GM13976 (cell line): ENCODE measurements at regions not wholly inside any gene's neighbourhood (a gene's known extent, or its start where the extent isn't known, plus 50 kb on each side); places are given as distances from the start of the nearest gene placed in this dataset.
"Not testable (repeated sequence)": the region's sequence is repeated elsewhere in the genome, so short reads cannot be mapped to it uniquely, and the experiment has no call there.

ENCODE experiments used
- DNase-seq: peaks from one replicate; pipeline ENCODE4 v3.0.0; 2012; ENCODE audit warnings: low spot score
- in situ Hi-C: fragments of 300-500 bp; cut with MboI; formaldehyde crosslinking; loops from one replicate; pipeline ENCODE4 v1.12.0; 2022; ENCODE audit warnings: low sequenced_read_pairs, mixed read lengths, inconsistent platforms; ENCODE audit not compliant: unreplicated experiment
- TF ChIP-seq, protein P1 (sequence below): IDR thresholded peaks from 2 replicates; pipeline ENCODE4 v1.5.1; 2012; ENCODE audit warnings: borderline replicate concordance, mild to moderate bottlenecking; ENCODE audit not compliant: insufficient read depth; ENCODE audit errors: extremely low read depth, missing control alignments, control extremely low read depth

DNA sequence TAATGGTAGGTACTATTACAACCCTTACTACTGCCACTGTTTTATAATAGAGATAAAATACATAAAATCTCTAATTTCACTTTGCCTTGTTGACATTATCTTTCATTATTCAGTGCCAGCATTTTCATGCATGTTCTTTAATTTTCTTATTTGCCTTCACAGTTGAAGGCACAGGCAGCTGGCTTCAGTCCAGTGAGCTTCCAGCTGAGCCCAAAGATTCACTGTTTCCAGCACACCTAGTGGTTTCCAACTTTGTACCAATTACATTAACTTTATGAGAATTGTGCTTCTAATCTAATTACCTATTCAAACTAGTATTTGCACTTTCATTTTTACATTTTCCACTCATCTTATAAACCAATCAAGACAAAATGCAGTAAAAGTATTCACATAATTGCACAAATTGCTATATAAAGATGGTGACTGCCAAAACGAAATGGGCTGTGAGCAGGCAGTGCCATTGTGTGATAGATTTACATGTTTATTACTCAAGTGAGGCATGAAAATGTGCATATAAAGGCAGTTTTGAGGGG lies 228.3 kb downstream of the MFSD1 start:
- TF ChIP-seq, protein P1, sequence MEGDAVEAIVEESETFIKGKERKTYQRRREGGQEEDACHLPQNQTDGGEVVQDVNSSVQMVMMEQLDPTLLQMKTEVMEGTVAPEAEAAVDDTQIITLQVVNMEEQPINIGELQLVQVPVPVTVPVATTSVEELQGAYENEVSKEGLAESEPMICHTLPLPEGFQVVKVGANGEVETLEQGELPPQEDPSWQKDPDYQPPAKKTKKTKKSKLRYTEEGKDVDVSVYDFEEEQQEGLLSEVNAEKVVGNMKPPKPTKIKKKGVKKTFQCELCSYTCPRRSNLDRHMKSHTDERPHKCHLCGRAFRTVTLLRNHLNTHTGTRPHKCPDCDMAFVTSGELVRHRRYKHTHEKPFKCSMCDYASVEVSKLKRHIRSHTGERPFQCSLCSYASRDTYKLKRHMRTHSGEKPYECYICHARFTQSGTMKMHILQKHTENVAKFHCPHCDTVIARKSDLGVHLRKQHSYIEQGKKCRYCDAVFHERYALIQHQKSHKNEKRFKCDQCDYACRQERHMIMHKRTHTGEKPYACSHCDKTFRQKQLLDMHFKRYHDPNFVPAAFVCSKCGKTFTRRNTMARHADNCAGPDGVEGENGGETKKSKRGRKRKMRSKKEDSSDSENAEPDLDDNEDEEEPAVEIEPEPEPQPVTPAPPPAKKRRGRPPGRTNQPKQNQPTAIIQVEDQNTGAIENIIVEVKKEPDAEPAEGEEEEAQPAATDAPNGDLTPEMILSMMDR = no peak
- in situ Hi-C loops = no loop called here
- no peak for DNase-seq

DNA sequence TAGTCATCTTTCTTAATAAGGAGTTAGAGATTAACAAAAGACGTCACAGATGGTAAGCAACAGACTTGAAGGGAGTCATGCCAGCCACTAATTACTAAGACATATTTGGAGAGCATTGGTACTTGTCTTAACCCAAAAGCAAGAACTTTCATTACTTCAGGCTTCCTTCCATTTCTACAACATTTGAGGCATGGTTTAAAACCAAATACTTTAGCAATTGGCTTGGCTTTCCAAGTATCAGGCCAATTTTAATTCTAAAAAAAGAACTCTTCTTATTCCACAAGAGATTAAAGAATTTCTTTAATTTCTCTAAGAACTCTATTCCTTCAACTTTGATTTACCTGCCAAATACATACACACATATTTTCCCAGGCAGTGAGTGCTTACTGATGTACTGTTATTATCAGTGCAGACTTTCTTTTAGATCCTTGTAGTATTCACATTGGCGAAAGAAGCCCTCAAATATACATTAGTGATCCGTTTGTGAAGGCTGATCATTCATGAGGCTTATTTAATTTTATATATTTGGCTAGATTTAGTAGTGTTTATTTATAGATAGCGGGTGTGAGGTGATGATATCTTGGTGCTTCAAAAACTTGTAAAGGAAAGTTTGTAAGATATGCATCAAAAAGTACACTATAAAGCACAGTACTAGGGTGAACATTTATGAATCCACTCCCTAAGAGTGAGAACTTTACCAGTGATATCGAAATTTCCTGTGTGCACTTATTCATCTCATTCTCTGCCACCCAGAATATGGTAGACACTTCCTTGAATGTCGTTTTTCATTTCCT lies 229.2 kb downstream of the MFSD1 start:
- TF ChIP-seq, protein P1 = no peak
- in situ Hi-C loops = no loop called here
- no peak for DNase-seq

DNA sequence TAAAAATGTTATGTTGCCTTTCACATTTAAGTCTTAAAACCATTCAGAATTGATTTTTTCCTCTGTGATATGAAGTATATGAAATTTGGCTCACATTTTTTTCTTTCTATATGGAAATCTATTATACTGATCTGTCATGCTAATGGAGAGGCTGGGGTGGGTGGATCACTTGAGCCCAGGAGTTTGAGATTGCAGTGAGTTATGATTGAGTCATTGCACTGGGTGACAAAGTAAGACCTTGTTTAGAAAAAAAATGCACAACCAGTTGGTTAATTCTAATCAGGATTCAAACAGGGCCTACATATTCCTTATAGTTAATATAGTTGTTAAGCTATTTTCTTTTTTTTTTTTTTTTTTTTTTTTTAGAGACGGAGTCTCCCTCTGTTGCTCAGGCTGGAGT lies 230.5 kb downstream of the MFSD1 start:
- TF ChIP-seq, protein P1 = no peak
- no peak for DNase-seq
- in situ Hi-C loops = no loop called here

DNA sequence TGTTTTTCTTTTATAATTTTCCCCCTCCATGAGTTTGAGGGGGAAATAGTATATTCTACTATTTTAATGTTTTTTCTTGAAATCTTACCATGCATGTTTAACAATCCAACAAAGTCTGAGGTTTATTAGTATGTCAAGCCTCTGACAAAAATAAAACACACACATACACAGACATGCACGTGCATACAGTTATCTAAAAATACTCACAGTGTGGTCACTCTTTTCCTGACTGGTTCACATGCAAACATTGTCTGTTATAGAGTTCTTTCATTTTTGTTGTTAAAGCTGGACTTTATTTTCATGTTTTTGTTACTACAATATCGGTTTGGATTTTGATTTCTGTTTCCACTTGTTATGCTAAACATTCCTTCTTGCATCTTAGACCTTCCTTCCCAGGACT lies 236.6 kb downstream of the MFSD1 start:
- no peak for DNase-seq
- in situ Hi-C loops = no loop called here
- TF ChIP-seq, protein P1 = no peak

DNA sequence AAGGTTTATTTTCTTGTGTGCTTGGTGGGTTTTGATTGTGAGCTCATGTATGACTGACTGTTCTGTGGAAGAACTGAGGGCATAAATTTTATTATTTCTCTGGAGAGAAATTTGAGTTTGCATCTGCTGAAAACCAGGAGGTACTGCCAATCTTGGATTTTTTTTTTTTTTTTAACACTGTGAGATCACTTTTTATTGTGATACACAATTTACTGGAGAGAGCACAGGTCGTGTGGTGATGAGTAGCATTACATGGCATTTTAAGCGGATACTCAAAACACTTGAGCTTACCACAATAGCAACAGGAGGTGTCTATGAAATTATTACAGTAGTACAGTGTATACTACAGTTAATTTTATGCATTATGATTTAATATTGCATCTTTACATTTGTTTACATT lies 237.4 kb downstream of the MFSD1 start:
- in situ Hi-C loops = no loop called here
- DNase-seq = no peak
- TF ChIP-seq, protein P1 = no peak

DNA sequence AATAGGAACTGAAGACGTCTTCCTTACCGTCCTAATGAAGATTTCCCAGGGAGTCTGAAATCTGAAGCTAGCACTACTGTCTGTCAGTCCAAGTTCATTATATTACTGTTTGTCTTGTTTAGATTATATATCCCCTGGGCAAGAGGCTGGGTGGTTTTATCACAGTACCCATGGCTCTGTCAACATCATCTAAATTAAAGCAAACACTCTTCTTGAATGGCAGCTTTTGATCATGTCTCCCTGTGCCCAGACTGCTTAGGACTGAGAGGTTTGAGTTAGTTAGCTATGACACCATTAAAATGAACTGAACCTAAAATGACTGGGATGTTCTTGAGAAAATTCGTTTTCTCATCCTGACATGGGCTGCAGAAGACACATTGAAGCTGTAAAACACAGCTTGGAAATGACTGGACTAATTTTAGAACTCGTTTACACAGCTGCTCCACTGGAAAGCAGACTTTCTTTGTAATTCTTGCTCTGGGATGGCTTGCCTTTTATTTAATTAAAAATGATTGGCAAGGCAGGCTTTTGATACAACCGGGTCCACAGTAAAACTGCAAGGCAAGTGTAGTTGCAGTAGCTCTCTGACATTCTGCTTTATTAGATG lies 243.5 kb downstream of the MFSD1 start:
- in situ Hi-C loops = no loop called here
- TF ChIP-seq, protein P1 = no peak
- no peak for DNase-seq

DNA sequence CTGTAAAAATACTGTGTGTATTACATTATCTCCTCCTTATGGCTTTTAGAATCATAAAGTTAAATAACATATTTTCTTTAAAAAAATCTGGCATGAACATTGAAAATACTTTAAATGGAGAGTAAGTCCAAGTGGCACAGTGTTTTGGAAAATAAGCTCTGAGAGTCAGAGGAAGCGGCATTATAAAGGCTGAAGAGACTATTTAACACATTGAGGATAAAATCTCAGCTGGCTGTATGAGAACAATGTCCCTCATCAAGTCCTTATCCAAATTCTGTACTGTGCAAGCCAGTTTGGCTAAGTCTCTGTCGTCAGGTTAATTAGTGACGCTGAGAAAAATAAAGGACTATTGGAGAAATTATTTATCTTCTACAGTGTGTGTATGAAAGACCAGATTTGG lies 245.5 kb downstream of the MFSD1 start:
- TF ChIP-seq, protein P1 = no peak
- in situ Hi-C loops = no loop called here
- DNase-seq = no peak

DNA sequence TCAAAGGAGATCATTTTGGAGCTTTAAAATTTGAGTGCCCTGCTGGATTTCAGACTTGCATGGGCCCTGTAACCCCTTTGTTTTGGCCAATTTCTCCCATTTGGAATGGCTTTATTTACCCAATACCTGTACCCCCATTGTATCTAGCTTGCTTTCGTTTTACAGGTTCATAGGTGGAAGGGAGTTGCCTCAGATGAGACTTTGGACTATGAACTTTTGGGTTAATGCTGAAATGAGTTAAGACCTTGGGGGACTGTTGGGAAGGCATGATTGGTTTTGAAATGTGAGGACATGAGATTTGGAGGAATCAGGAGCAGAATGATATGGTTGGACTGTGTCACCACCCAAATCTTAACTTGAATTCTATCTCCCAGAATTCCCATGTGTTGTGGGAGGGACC lies 250.6 kb downstream of the MFSD1 start:
- DNase-seq, in situ Hi-C loops: not testable (repeated sequence)
